GM21723 (cell line): ENCODE measurements at regions not wholly inside any gene's neighbourhood (a gene's known extent, or its start where the extent isn't known, plus 50 kb on each side); places are given as distances from the start of the nearest gene placed in this dataset.
"Not testable (repeated sequence)": the region's sequence is repeated elsewhere in the genome, so short reads cannot be mapped to it uniquely, and the experiment has no call there.

ENCODE experiments used
- ATAC-seq: cut with Tn5 transposase; IDR thresholded peaks from one replicate; pipeline ENCODE4 v1.9.1; 2021; ENCODE audit warnings: mild to moderate bottlenecking, moderate library complexity; ENCODE audit not compliant: unreplicated experiment

DNA sequence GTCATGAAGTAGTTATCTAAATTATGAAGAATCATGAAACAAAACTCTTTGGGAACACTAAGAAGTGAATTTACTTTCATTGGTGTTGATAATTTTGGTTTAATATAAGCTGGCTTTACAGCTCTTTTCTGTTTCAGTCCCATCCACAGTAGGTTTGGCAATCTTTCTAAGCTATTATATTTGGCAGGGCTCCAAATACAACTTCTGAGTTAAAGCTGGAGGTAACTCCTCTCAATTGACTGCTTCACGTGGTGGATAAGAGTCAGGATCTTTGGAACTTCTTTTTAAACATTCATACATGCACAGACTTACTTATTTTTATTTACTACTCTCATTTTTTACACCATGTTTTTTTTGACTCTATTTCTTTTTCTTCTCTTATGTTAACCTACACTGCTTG lies 106.5 kb upstream of the EPHA3 start:
- ATAC-seq, result no peak

DNA sequence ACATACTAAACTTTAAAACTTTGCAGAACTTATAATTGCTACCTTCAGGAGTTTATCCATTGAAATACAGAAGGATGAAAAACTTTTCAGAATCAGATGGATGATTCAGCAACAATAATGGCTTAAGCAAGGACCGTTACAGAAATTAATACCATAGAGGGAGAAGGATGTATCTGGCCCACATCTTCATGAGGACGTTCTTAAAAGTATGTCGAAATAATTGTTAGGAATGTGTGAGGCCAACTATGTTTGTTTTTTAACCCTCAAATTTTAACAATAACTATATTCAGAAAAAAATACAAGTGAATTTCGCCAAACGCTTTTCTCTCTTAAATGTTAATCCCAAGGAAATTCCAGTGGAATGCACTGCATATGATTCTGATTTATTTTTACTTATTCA lies 105.2 kb upstream of the EPHA3 start:
- no peak for ATAC-seq

DNA sequence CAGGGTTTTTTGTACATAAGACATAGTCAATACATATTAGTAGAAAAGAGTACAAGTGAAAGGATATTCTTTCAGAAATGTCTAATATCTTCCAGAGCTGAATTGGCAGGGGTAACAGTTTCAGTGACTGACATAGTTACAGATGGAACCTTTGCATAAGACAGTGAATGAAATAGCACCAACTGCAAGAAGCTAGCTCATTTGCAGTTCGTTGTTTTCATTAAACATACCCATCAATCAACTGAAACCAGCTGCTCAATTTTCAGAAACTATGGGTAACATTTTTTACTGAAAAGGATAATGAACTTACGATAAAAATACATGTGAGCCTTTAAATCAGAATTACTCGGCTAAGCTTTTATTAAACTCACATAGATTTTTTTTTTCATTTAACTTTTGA lies 93.9 kb upstream of the EPHA3 start:
- ATAC-seq, result no peak

DNA sequence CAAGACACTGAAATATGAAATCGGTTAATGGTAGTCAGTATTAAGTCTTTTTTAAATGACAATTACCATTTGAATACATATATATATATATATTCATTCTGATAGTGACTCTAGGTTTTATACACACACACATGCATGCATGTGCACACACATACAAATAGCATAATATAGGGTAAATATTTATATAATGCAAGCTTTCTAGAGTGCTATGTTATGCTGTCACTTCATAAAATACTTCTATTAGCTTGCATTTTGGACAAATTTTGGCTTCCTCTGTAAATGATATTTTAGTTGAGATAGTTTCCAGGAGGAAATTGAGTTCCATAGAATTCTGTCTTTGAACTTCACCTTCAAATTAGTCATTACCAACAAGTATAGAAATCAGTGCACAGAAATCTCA lies 89.9 kb upstream of the EPHA3 start:
- ATAC-seq, result no peak

DNA sequence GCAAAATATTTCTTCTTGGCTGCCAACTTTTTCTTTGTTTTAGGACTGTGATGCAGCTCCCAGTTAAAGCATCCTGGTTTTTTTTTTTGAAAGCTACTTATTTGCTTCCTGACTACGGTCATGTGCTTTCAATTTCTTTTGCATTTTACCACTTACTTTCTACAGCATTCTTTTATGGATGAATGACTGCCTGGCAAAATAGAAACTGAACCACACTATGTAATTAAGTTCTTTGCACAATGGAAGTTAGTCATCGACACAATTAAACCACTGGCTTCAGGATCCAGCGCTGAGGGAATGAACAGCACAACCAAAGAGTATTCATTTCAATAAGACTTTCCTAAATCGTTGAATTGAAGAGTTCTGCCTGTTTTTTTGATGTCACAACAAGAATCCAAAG lies 82.2 kb upstream of the EPHA3 start:
- ATAC-seq, result no peak

DNA sequence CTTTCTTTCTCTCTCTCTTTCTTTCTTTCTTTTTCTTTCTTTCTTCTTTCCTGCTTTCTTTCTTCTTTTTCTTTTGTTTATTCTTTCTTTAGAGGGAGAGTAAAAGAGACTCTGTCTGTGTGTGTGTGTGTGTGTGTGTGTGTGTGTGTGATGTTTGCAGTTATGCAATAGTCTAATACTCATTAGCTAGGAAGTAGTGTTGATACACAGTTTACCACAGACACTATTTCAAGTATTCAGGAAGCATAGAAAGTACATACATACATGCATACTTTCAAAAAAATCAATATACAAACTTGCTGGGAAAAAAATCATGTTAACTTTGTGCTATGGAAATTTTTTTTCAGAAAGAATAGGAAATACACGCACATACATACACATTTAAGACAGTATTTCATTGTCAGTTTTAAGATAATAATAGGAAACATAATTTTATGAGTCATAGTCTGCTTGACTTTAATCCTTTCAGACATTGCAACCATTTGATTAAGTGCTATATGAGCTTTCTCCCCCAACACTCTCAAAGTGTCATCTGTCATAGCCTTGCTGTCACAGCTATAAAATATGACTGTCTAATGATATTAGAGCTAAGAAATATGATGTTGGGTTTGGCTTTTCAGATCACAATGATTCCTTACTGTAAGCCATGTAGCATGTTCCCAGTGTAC lies 74.9 kb upstream of the EPHA3 start:
- ATAC-seq, result no peak

DNA sequence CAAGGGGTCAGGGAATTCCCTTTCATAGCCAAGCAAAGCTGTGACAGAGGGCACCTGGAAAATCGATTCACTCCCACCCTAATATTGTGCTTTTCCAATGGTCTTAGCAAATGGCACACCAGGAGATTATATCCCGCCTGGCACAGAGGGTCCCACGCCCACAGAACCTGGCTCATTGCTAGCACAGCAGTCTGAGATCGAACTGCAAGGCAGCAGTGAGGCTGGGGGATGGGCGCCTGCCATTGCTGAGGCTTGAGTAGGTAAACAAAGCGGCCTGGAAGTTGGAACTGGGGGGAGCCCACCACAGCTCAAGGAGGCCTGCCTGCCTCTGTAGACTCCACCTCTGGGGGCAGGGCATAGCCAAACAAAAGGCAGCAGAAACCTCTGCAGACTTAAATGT lies 72.7 kb upstream of the EPHA3 start:
- ATAC-seq, result not testable (repeated sequence)

DNA sequence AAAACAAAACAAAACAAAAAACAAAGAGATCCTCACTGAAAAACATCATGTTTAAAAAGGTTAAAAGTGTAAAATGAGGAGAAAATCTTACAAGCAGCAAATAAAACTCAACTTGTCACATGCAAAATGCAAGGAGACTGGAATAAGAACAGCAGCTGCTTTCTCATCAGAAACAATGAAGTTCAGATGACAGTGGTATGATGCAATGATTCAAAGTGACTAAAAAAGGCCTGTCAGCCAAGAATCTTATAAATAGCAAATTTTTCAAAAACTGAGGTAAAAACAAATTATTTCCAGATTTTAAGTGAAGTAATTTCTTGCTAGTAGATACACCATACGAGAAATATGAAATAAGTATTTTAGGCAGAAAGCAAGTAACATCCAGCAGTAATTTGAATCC lies 68.6 kb upstream of the EPHA3 start:
- no peak for ATAC-seq

DNA sequence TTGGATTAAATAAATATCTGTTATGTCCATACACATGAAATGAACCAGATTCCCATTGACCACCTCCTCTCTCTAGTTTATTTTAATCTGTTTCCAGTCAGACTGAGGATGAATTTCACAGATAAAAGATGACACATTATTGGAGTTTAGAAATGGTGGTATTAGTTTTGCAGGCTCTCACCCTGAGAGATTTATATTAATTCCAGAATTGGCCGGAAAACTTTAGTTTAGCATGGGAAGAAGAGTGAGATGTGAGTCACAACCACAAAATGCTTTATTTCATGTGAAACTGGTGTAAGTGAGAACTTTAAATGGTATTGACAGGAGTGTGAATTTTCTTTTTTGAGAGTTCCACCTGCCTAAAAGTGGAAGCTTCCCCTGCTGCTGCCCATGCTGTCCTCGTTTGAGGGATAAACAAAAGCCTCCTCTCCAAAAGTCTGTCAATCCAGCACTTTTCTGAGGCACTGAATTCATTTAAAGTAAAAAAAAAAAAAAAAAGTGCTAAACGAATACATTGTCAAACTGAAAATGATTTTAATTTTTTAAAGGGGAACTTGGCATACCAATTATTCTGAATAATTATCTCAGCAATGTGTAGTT lies 65.1 kb upstream of the EPHA3 start:
- no peak for ATAC-seq

DNA sequence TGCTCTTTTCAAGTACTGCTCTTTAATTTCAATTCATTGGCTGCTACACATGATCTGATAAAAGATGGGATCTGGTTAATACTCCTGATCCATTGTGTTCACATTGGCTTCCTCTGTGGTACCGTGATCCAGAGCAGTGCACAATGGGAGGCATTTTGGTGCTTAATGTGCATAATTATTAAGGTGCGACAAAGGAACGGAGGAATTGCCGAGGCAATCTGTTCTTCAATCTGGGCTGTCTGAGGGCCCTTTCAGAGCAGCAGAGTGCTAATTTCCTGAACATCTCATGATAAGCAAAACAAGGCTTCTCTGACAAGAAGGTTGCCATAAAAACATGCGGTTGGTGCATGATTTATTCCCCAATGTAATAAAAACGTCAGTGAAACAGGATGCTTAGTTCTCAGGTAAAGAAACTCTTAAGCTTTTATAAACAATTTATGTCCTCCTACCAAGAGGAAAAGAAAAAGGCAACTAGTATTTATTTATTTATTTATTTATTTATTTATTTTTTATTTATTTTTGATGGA lies 64.0 kb upstream of the EPHA3 start:
- no peak for ATAC-seq

DNA sequence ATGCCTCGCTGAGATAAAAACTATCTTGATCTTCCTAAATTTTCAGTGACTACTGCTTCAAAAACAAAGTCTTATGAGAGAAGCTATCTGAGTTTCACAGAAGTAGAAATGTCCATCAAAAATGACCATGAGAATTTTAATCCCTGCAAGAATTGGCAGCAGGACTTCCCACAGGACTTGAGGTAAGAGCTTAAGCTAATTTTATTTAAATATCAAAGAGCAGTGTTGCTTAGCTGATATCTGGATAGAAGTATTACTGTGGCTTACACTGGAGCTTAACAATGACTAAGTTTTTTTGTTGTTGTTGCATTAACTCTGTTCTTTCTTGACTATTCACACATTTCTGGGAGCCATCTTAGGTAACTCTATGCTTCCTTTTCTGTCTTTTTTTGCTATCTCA lies 60.8 kb upstream of the EPHA3 start:
- ATAC-seq, result no peak

DNA sequence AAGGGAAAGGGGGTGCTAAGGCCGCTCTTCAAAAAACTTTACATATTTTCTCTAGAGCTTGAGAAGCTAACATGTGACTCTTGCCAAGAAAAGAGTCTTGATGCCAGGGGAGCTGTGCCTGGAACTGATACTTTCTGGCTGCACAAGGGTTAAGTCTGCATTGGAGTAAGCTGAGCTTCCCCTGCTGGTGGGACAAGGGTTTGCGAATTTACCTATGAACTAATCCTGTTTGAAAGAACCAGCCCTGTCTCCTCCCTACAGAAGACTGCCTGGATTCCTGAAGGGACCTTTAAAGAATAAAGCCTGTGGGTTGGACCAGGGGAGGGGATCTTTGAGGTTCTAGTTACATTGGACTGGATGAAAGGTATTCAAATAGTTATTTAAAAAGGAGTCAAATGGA lies 58.3 kb upstream of the EPHA3 start:
- ATAC-seq, result no peak

DNA sequence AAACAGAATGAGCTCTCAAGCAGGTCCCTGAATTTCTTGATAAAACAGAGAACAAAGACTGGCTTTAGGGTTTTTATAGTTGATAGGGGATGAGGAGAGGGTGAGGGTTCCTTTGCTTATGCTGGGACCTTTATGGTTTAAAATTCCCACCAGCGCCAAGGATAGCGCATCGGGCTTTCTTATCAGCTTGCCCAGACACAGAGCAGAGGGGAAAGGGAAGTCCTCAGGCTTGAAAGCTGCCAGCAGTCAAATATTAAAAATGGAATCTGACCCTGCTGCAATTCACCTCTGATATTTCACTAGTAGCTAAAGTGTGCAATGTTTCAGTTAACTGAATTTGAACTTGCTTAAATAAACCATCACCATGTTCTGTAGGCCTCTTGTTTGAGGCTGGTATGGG lies 55.0 kb upstream of the EPHA3 start:
- no peak for ATAC-seq

DNA sequence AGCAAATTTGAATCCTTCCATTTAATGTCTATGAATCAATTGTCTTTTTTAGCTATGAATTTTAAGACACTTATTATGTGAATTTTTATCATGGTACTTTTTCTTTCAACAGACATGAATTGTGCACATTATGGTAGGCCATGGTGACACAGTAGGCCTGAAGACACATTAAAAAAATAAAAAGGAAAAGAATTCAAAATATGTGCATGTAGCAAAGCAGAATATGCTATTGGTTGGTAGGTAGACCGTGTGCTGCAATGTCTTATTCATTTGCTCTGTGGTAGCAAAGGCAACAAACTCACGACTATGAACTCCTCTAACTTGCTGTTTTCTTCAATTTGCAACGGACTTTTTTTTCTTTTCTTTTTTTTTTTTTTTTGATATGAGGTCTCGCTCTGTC lies 50.0 kb upstream of the EPHA3 start:
- ATAC-seq, result no peak
